Activated naive CD8-positive, alpha-beta T cell treated with anti-CD3 and anti-CD28 coated beads, Interleukin-2, amount 10 ng/mL, durations not matched to agents 7 days and 5 days (primary cell): ENCODE measurements at regions not wholly inside any gene's neighbourhood (a gene's known extent, or its start where the extent isn't known, plus 50 kb on each side); places are given as distances from the start of the nearest gene placed in this dataset.

ENCODE experiments used
- ATAC-seq: fragments of 150-1000 bp; cut with Tn5 transposase; one replicate; pipeline ENCODE4 v1.10.0; 2021; ENCODE audit warnings: low read depth, moderate library complexity
- POLR2A ChIA-PET: fragments of 350-600 bp; sonication (Branson Sonifier 250); formaldehyde crosslinking; loops from one replicate; lab custom pipeline; 2021; ENCODE audit warnings: antibody characterized with exemption; lab: Charles Lee
- DNase-seq: peaks from one replicate; pipeline ENCODE4 v3.0.0; 2021
- H3K27ac Mint-ChIP-seq: one replicate; pipeline ENCODE4 v1.8.0; 2022; ENCODE audit warnings: mild to moderate bottlenecking, mixed read lengths
- H3K27me3 Mint-ChIP-seq: one replicate; pipeline ENCODE4 v1.8.0; 2022; ENCODE audit warnings: mild to moderate bottlenecking, moderate library complexity, mixed read lengths
- H3K36me3 Mint-ChIP-seq: one replicate; pipeline ENCODE4 v1.8.0; 2021; ENCODE audit warnings: mild to moderate bottlenecking, mixed read lengths
- H3K4me1 Mint-ChIP-seq: one replicate; pipeline ENCODE4 v1.8.0; 2021; ENCODE audit warnings: mixed read lengths
- H3K4me3 Mint-ChIP-seq: one replicate; pipeline ENCODE4 v1.8.0; 2022; ENCODE audit warnings: mild to moderate bottlenecking, moderate library complexity, mixed read lengths
- H3K9me3 Mint-ChIP-seq: one replicate; pipeline ENCODE4 v1.8.0; 2021; ENCODE audit warnings: mixed read lengths

- H3K4me1 Mint-ChIP-seq = no peaks in the 10 kb centered on the region
- H3K9me3 Mint-ChIP-seq = no peaks in the 10 kb centered on the region
- no peak for DNase-seq
- H3K36me3 Mint-ChIP-seq = no peaks in the 10 kb centered on the region
- no peak overlapping the region for H3K4me3 Mint-ChIP-seq
- POLR2A ChIA-PET = no interaction called here
- no peak overlapping the region for H3K27ac Mint-ChIP-seq
- no peak for ATAC-seq
- H3K27me3 Mint-ChIP-seq = no peaks in the 10 kb centered on the region
Measured at GRCh38 chr10:44500451-44500850, 115.6 kb upstream of the CXCL12 start.

GRCh38 chr10:44506386-44506785 is 121.5 kb upstream of the CXCL12 start:
- no peaks in the 10 kb centered on the region for H3K9me3 Mint-ChIP-seq
- no peaks in the 10 kb centered on the region for H3K4me1 Mint-ChIP-seq
- POLR2A ChIA-PET = no interaction called here
- no peaks in the 10 kb centered on the region for H3K27me3 Mint-ChIP-seq
- no peak overlapping the region for H3K4me3 Mint-ChIP-seq
- H3K36me3 Mint-ChIP-seq = no peaks in the 10 kb centered on the region
- DNase-seq = no peak
- no peak for ATAC-seq
- no peak overlapping the region for H3K27ac Mint-ChIP-seq

- no peak overlapping the region for H3K4me3 Mint-ChIP-seq
- H3K27me3 Mint-ChIP-seq = no peaks in the 10 kb centered on the region
- POLR2A ChIA-PET = no interaction called here
- H3K27ac Mint-ChIP-seq = no peak overlapping the region
- H3K9me3 Mint-ChIP-seq = no peaks in the 10 kb centered on the region
- ATAC-seq (no peak), DNase-seq (no peak)
- H3K4me1 Mint-ChIP-seq = no peaks in the 10 kb centered on the region
- no peaks in the 10 kb centered on the region for H3K36me3 Mint-ChIP-seq
Measured at GRCh38 chr10:44510379-44511115, 125.7 kb upstream of the CXCL12 start.

- Mint-ChIP-seq H3K27me3 (no peaks in the 10 kb centered on the region), H3K4me1 (no peaks in the 10 kb centered on the region), H3K36me3 (no peaks in the 10 kb centered on the region), H3K4me3 (no peak overlapping the region), H3K27ac (no peak overlapping the region), H3K9me3 (no peaks in the 10 kb centered on the region)
- DNase-seq (no peak), ATAC-seq (no peak)
- POLR2A ChIA-PET = no interaction called here
Measured at GRCh38 chr10:44511166-44511565, 126.3 kb upstream of the CXCL12 start.

GRCh38 chr10:44511601-44512000 is 126.7 kb upstream of the CXCL12 start:
- no peak for ATAC-seq
- POLR2A ChIA-PET = no interaction called here
- Mint-ChIP-seq H3K27me3 (no peaks in the 10 kb centered on the region), H3K4me3 (no peak overlapping the region), H3K9me3 (no peaks in the 10 kb centered on the region), H3K4me1 (no peaks in the 10 kb centered on the region), H3K36me3 (no peaks in the 10 kb centered on the region), H3K27ac (no peak overlapping the region)
- DNase-seq = no peak

GRCh38 chr10:44512431-44513022 is 127.6 kb upstream of the CXCL12 start:
- no peak overlapping the region for H3K4me3 Mint-ChIP-seq
- H3K36me3 Mint-ChIP-seq = no peaks in the 10 kb centered on the region
- H3K4me1 Mint-ChIP-seq = no peaks in the 10 kb centered on the region
- DNase-seq (no peak), ATAC-seq (no peak)
- no peaks in the 10 kb centered on the region for H3K27me3 Mint-ChIP-seq
- no peak overlapping the region for H3K27ac Mint-ChIP-seq
- H3K9me3 Mint-ChIP-seq = no peaks in the 10 kb centered on the region
- POLR2A ChIA-PET = no interaction called here

- H3K4me3 Mint-ChIP-seq = no peak overlapping the region
- H3K36me3 Mint-ChIP-seq = no peaks in the 10 kb centered on the region
- no peaks in the 10 kb centered on the region for H3K9me3 Mint-ChIP-seq
- POLR2A ChIA-PET = no interaction called here
- ATAC-seq = no peak
- no peak for DNase-seq
- H3K27ac Mint-ChIP-seq = no peak overlapping the region
- no peaks in the 10 kb centered on the region for H3K27me3 Mint-ChIP-seq
- no peaks in the 10 kb centered on the region for H3K4me1 Mint-ChIP-seq
Measured at GRCh38 chr10:44513591-44513990, 128.7 kb upstream of the CXCL12 start.

- H3K36me3 Mint-ChIP-seq = no peaks in the 10 kb centered on the region
Measured at GRCh38 chr10:44516891-44517290, 132.0 kb upstream of the CXCL12 start.

GRCh38 chr10:44517635-44518034 is 132.7 kb upstream of the CXCL12 start:
- H3K36me3 Mint-ChIP-seq = no peaks in the 10 kb centered on the region

More at GRCh38 chr10:44516891-44517290, 132.0 kb upstream of the CXCL12 start:
- Mint-ChIP-seq H3K27me3 (no peaks in the 10 kb centered on the region), H3K9me3 (no peaks in the 10 kb centered on the region), H3K4me3 (no peak overlapping the region), H3K4me1 (no peaks in the 10 kb centered on the region), H3K27ac (no peak overlapping the region)
- no peak for DNase-seq
- POLR2A ChIA-PET = no interaction called here
- no peak for ATAC-seq

GRCh38 chr10:44519361-44519760 is 134.5 kb upstream of the CXCL12 start:
- H3K9me3 Mint-ChIP-seq = peaks cover 2% of the 10 kb centered on the region
- H3K27ac Mint-ChIP-seq = no peak overlapping the region
- no peak for DNase-seq
- POLR2A ChIA-PET = no interaction called here
- H3K4me1 Mint-ChIP-seq = no peaks in the 10 kb centered on the region
- H3K27me3 Mint-ChIP-seq = no peaks in the 10 kb centered on the region
- no peak for ATAC-seq
- H3K36me3 Mint-ChIP-seq = no peaks in the 10 kb centered on the region
- no peak overlapping the region for H3K4me3 Mint-ChIP-seq

More at GRCh38 chr10:44517635-44518034, 132.7 kb upstream of the CXCL12 start:
- no peak for DNase-seq
- Mint-ChIP-seq H3K27ac (no peak overlapping the region), H3K27me3 (no peaks in the 10 kb centered on the region), H3K4me3 (no peak overlapping the region), H3K9me3 (no peaks in the 10 kb centered on the region), H3K4me1 (no peaks in the 10 kb centered on the region)
- POLR2A ChIA-PET = no interaction called here
- ATAC-seq = no peak

GRCh38 chr10:44520651-44521050 is 135.8 kb upstream of the CXCL12 start:
- ATAC-seq (no peak), DNase-seq (no peak)
- H3K36me3 Mint-ChIP-seq = no peaks in the 10 kb centered on the region
- peaks cover 2% of the 10 kb centered on the region for H3K9me3 Mint-ChIP-seq
- no peaks in the 10 kb centered on the region for H3K27me3 Mint-ChIP-seq
- no peak overlapping the region for H3K27ac Mint-ChIP-seq
- POLR2A ChIA-PET = no interaction called here
- H3K4me3 Mint-ChIP-seq = no peak overlapping the region
- H3K4me1 Mint-ChIP-seq = no peaks in the 10 kb centered on the region

- no peak overlapping the region for H3K27ac Mint-ChIP-seq
- no peaks in the 10 kb centered on the region for H3K36me3 Mint-ChIP-seq
- peaks cover 3% of the 10 kb centered on the region for H3K9me3 Mint-ChIP-seq
- DNase-seq (no peak), ATAC-seq (no peak)
- H3K4me3 Mint-ChIP-seq = no peak overlapping the region
- POLR2A ChIA-PET = no interaction called here
- H3K27me3 Mint-ChIP-seq = no peaks in the 10 kb centered on the region
- H3K4me1 Mint-ChIP-seq = no peaks in the 10 kb centered on the region
Measured at GRCh38 chr10:44539178-44539577, 154.3 kb upstream of the CXCL12 start.

GRCh38 chr10:44552726-44553125 is 167.8 kb upstream of the CXCL12 start:
- no peak for ATAC-seq
- no peak for DNase-seq
- Mint-ChIP-seq H3K27ac (no peak overlapping the region), H3K9me3 (no peaks in the 10 kb centered on the region), H3K4me3 (no peak overlapping the region), H3K36me3 (no peaks in the 10 kb centered on the region), H3K4me1 (no peaks in the 10 kb centered on the region), H3K27me3 (peaks cover 4% of the 10 kb centered on the region)
- POLR2A ChIA-PET = no interaction called here

GRCh38 chr10:44557596-44558191 is 172.8 kb upstream of the CXCL12 start:
- Mint-ChIP-seq H3K4me3 (no peak overlapping the region), H3K4me1 (no peaks in the 10 kb centered on the region), H3K27ac (no peak overlapping the region), H3K9me3 (no peaks in the 10 kb centered on the region), H3K27me3 (no peaks in the 10 kb centered on the region), H3K36me3 (no peaks in the 10 kb centered on the region)
- ATAC-seq = no peak
- POLR2A ChIA-PET = no interaction called here
- no peak for DNase-seq
